ENCODE measurements at regions not wholly inside any gene's neighbourhood (a gene's known extent, or its start where the extent isn't known, plus 50 kb on each side); places are given as distances from the start of the nearest gene placed in this dataset.

GRCh38 chr1:219772265-219773036 lies 155.9 kb downstream of the SLC30A10 start:
- no peaks in the 10 kb centered on the region for H3K9me2 ChIP-seq (ENCODE audit: insufficient read depth)
- no peaks in the 10 kb centered on the region for H4K20me1 ChIP-seq (ENCODE audit: insufficient read depth)
- H3K4me3 ChIP-seq, result no peak overlapping the region
- no peaks in the 10 kb centered on the region for H3K4me1 ChIP-seq (ENCODE audit: insufficient read depth)
- no peaks in the 10 kb centered on the region for H3K9me3 ChIP-seq (ENCODE audit: low read depth)
- no peaks in the 10 kb centered on the region for H3K79me2 ChIP-seq (ENCODE audit: insufficient read depth)
- 0 out of 2 replicates have a peak, but pooled peaks cover 3% of the 10 kb centered on the region for H3K27me3 ChIP-seq (replicated peaks; ENCODE audit: insufficient read depth)
- no peak overlapping the region for H2AFZ ChIP-seq
- no peak overlapping the region for H3K27ac ChIP-seq
- no peak for DNase-seq
- in situ Hi-C loops (cut with MboI), result no loop called here
- no peak overlapping the region for H3K9ac ChIP-seq
- H3K4me2 ChIP-seq (ENCODE audit: unreplicated experiment), result no peak overlapping the region
- no peaks in the 10 kb centered on the region for H3F3A ChIP-seq (ENCODE audit: insufficient read depth)
- 81 to 83% methylated on average over 4 of the region's 4 CpGs for WGBS, 2 experiments (ENCODE audit: low coverage in 1 of 2, low lambda C conversion rate in 2 of 2, missing lambda C conversion rate in 2 of 2)
- TF ChIP-seq EZH2 (IDR thresholded peaks at IDR 0.05; ENCODE audit: insufficient read depth, poor library complexity, severe bottlenecking), result no peak
- TF ChIP-seq EZH2phosphoT487 (IDR thresholded peaks at IDR 0.05; ENCODE audit: insufficient read depth, low read depth), result no peak
- H3K36me3 ChIP-seq (ENCODE audit: low read depth), result no peaks in the 10 kb centered on the region

DNA sequence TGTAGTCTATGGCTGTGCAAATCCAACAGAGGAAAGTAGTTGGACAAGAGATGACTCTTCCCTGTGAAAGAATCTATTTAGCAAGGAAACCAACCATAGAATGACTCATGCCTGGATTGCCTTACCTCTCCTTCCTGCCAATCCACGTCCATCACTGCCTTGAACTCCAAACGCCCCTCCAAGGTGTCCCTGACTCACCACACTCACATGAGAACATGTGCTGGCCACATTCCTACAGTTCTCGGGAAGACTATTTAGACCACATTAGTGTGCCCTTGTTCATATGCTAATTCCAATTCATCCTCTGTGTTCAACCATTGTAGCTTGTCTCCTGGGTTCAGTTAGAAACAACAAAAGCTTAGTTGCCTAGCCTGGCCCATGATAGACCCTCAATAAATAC lies 157.3 kb downstream of the SLC30A10 start:
- Histone ChIP-seq H3K4me1 (ENCODE audit: insufficient read depth) (no peaks in the 10 kb centered on the region), H3K9me2 (ENCODE audit: insufficient read depth) (no peaks in the 10 kb centered on the region), H4K20me1 (ENCODE audit: insufficient read depth) (no peaks in the 10 kb centered on the region), H3K27ac (no peak overlapping the region), H3K4me3 (no peak overlapping the region), H3K9me3 (ENCODE audit: low read depth) (no peaks in the 10 kb centered on the region), H2AFZ (no peak overlapping the region), H3F3A (ENCODE audit: insufficient read depth) (no peaks in the 10 kb centered on the region), H3K27me3 (replicated peaks; ENCODE audit: insufficient read depth) (0 out of 2 replicates have a peak, but pooled peaks cover 3% of the 10 kb centered on the region), H3K36me3 (ENCODE audit: low read depth) (no peaks in the 10 kb centered on the region), H3K79me2 (ENCODE audit: insufficient read depth) (no peaks in the 10 kb centered on the region), H3K9ac (no peak overlapping the region), H3K4me2 (ENCODE audit: unreplicated experiment) (no peak overlapping the region)
- TF ChIP-seq EZH2 (IDR thresholded peaks at IDR 0.05; ENCODE audit: insufficient read depth, poor library complexity, severe bottlenecking), result no peak
- no peak for TF ChIP-seq EZH2phosphoT487 (IDR thresholded peaks at IDR 0.05; ENCODE audit: insufficient read depth, low read depth)
- DNase-seq, result peak; percentile 68
- in situ Hi-C loops (cut with MboI), result no loop called here
- WGBS, 2 experiments (ENCODE audit: low coverage in 1 of 2, low lambda C conversion rate in 2 of 2, missing lambda C conversion rate in 2 of 2), result 0 to 2% methylated on average over 3 of the region's 3 CpGs

DNA sequence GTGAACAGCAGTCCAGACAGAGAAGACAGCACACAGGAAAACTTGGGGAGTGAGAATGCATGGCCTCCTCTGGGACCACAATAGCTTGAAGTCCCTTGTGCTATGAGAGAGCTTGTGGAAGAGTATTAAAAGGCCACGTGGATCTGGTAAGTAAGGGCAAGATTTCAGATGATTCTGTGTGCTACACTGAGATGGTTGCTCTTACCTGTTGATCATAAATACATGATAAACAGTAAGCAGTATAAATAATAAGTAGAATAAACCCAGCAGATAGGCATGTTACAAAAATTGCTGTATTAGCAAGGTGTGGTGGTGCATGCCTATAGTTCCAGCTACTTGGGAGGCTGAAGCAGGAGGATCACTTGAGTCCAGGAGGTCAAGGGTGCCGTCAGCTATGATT lies 150.4 kb upstream of the ZC3H11B start:
- 37 to 39% methylated on average over 2 of the region's 2 CpGs for WGBS, 2 experiments (ENCODE audit: low coverage in 1 of 2, low lambda C conversion rate in 2 of 2, missing lambda C conversion rate in 2 of 2)
- no peak overlapping the region for H2AFZ ChIP-seq
- in situ Hi-C loops (cut with MboI), result no loop called here

DNA sequence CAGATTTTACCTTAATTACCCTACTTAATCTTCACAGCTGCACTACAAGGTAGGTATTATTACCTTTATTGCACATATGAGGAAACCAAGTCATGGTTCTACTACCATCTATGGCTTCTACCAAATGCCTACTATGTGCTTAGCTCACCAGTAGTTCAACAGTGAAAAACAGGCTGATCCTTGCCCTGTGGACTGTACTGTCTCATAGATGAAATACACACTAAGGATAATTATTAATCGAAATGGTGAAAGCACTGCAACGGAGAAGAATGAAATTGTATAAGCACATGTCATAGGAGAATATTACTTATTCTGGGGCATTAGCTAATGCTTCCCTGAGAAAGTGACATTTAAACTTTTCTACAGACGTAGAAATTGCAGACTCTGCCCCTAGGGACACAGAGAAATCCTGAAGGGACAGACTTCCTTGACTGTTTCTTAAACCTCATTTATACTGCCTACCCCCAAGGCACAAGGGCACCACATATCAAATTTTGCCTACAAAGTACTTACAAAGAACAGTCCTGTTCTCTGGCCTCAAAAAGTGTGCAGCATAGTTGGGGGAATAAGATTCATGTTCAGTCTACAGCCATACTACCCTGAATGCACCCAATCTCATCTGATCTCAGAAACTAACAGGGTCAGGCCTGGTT lies 148.4 kb upstream of the ZC3H11B start:
- no peak overlapping the region for H3K9ac ChIP-seq
- no peak overlapping the region for H3K27ac ChIP-seq
- in situ Hi-C loops (cut with MboI), result no loop called here
- no peaks in the 10 kb centered on the region for H3K9me2 ChIP-seq (ENCODE audit: insufficient read depth)
- H2AFZ ChIP-seq, result no peak overlapping the region
- no peak for DNase-seq
- 46 to 59% methylated on average over 3 of the region's 3 CpGs for WGBS, 2 experiments (ENCODE audit: low coverage in 1 of 2, low lambda C conversion rate in 2 of 2, missing lambda C conversion rate in 2 of 2)
- H3F3A ChIP-seq (ENCODE audit: insufficient read depth), result no peaks in the 10 kb centered on the region
- TF ChIP-seq EZH2 (IDR thresholded peaks at IDR 0.05; ENCODE audit: insufficient read depth, poor library complexity, severe bottlenecking) (no peak), EZH2phosphoT487 (IDR thresholded peaks at IDR 0.05; ENCODE audit: insufficient read depth, low read depth) (no peak)
- no peaks in the 10 kb centered on the region for H3K36me3 ChIP-seq (ENCODE audit: low read depth)
- H3K9me3 ChIP-seq (ENCODE audit: low read depth), result no peaks in the 10 kb centered on the region
- H3K4me1 ChIP-seq (ENCODE audit: insufficient read depth), result no peaks in the 10 kb centered on the region
- no peaks in the 10 kb centered on the region for H4K20me1 ChIP-seq (ENCODE audit: insufficient read depth)
- no peak overlapping the region for H3K4me3 ChIP-seq
- no peaks in the 10 kb centered on the region for H3K27me3 ChIP-seq (replicated peaks; ENCODE audit: insufficient read depth)
- H3K4me2 ChIP-seq (ENCODE audit: unreplicated experiment), result no peak overlapping the region
- H3K79me2 ChIP-seq (ENCODE audit: insufficient read depth), result no peaks in the 10 kb centered on the region

More for the DNA sequence above, 150.4 kb upstream of the ZC3H11B start:
- no peaks in the 10 kb centered on the region for H3K36me3 ChIP-seq (ENCODE audit: low read depth)
- no peak overlapping the region for H3K4me2 ChIP-seq (ENCODE audit: unreplicated experiment)
- H3K9me2 ChIP-seq (ENCODE audit: insufficient read depth), result no peaks in the 10 kb centered on the region
- H3K9ac ChIP-seq, result no peak overlapping the region
- no peak overlapping the region for H3K27ac ChIP-seq
- TF ChIP-seq EZH2phosphoT487 (IDR thresholded peaks at IDR 0.05; ENCODE audit: insufficient read depth, low read depth) (no peak), EZH2 (IDR thresholded peaks at IDR 0.05; ENCODE audit: insufficient read depth, poor library complexity, severe bottlenecking) (no peak)
- no peak for DNase-seq
- H3K9me3 ChIP-seq (ENCODE audit: low read depth), result no peaks in the 10 kb centered on the region
- no peaks in the 10 kb centered on the region for H3K79me2 ChIP-seq (ENCODE audit: insufficient read depth)
- no peaks in the 10 kb centered on the region for H3K27me3 ChIP-seq (replicated peaks; ENCODE audit: insufficient read depth)
- H3K4me1 ChIP-seq (ENCODE audit: insufficient read depth), result no peaks in the 10 kb centered on the region
- H3F3A ChIP-seq (ENCODE audit: insufficient read depth), result no peaks in the 10 kb centered on the region
- H3K4me3 ChIP-seq, result no peak overlapping the region
- no peaks in the 10 kb centered on the region for H4K20me1 ChIP-seq (ENCODE audit: insufficient read depth)
